ENCODE measurements at regions not wholly inside any gene's neighbourhood (a gene's known extent, or its start where the extent isn't known, plus 50 kb on each side); places are given as distances from the start of the nearest gene placed in this dataset.

DNA sequence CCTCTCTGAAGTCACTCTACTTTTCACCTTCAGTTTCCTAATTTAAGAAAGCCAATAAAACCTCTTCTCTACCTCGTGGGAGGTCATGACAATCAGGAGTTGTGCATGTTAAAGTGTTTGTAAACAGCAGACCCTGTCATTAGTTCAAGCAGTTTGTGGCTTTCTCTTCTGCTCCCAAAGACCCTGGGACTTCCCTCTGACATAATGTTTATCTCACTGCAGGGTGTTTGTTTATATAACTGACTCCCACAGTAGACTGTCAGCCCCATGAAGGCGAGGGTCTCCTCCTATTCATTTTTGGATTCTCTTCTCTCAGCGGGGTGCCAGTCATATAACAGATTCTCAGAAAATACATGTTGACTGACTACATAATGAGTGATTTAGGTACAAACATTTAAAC lies 360.0 kb upstream of the ZNF462 start:
- TF ChIP-seq, protein P1, sequence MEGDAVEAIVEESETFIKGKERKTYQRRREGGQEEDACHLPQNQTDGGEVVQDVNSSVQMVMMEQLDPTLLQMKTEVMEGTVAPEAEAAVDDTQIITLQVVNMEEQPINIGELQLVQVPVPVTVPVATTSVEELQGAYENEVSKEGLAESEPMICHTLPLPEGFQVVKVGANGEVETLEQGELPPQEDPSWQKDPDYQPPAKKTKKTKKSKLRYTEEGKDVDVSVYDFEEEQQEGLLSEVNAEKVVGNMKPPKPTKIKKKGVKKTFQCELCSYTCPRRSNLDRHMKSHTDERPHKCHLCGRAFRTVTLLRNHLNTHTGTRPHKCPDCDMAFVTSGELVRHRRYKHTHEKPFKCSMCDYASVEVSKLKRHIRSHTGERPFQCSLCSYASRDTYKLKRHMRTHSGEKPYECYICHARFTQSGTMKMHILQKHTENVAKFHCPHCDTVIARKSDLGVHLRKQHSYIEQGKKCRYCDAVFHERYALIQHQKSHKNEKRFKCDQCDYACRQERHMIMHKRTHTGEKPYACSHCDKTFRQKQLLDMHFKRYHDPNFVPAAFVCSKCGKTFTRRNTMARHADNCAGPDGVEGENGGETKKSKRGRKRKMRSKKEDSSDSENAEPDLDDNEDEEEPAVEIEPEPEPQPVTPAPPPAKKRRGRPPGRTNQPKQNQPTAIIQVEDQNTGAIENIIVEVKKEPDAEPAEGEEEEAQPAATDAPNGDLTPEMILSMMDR (IDR thresholded peaks at IDR 0.05; ENCODE audit: low read depth, low read length): no peak
- DNase-seq (ENCODE audit: low read depth in 2 of 2): no peak
- H3K4me3 ChIP-seq (replicated peaks in 1 of 2; ENCODE audit: low read depth in 2 of 2, low read length in 2 of 2): no peak overlapping the region

DNA sequence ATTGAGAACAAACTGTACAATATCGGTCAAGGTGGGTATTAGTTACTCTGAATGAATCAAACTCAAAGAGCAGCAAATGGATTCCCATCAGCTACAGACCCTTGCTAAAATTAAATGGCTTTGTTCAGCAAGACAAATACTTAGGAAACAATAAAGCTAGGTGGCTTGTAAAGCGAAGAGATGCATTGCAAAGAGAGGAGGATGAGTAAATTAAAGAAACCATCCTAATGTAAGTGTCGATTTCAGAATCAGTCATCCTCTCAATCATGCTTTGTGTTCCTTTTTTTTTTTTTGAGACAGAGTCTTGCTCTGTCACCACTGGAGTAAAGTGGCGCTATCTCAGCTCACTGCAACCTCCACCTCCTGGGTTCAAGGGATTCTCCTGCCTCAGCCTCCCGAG lies 359.2 kb upstream of the ZNF462 start:
- no peak for DNase-seq (ENCODE audit: low read depth in 2 of 2)
- no peak overlapping the region for H3K4me3 ChIP-seq (replicated peaks in 1 of 2; ENCODE audit: low read depth in 2 of 2, low read length in 2 of 2)
- TF ChIP-seq, protein P1 (IDR thresholded peaks at IDR 0.05; ENCODE audit: low read depth, low read length): no peak

DNA sequence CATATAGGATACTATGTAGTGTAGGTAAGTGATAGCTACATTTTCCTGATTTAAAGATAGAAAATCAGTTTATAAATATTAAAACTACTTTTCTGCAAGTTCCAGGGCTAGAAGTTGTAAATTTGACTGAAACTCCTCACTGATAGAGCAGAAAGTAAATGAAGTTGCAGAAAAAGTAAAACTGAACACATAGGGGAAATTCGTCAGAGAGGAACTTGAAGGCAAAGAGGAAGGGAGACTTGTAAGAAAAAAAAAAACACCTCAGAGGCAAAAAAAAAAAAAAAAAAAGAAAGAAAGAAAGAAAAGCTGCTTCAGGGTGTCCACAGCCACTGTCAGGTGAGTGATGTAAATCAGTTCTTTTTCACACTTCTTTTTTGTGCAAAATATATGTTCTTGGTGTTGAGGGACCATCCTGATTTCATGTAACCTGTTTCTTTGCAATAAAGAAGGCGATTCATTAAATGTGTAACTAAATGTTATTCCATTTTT lies 336.2 kb upstream of the ZNF462 start:
- no peak for DNase-seq (ENCODE audit: low read depth in 2 of 2)
- TF ChIP-seq, protein P1 (IDR thresholded peaks at IDR 0.05; ENCODE audit: low read depth, low read length): no peak
- no peak overlapping the region for H3K4me3 ChIP-seq (replicated peaks in 1 of 2; ENCODE audit: low read depth in 2 of 2, low read length in 2 of 2)

DNA sequence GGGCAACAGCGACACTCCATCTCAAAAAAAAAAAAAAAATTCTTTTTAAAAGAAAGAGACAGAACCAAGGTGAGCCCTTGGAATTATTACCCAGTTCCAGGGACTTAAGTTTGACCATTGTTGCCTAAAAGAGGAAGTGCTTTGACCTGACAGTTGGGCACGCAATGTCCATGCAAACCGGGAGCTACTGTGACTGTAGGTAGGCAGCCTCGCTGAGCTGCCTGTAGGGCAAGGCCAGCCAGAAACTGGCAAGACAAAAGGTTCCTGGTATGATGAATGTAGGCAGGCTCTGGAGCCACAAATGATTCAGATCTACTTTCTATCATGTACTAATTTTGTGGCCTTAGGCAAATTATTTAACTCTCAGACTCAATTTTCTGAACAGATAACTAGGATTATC lies 334.8 kb upstream of the ZNF462 start:
- TF ChIP-seq, protein P1 (IDR thresholded peaks at IDR 0.05; ENCODE audit: low read depth, low read length): no peak
- DNase-seq (ENCODE audit: low read depth in 2 of 2): no peak
- H3K4me3 ChIP-seq (replicated peaks in 1 of 2; ENCODE audit: low read depth in 2 of 2, low read length in 2 of 2): no peak overlapping the region

DNA sequence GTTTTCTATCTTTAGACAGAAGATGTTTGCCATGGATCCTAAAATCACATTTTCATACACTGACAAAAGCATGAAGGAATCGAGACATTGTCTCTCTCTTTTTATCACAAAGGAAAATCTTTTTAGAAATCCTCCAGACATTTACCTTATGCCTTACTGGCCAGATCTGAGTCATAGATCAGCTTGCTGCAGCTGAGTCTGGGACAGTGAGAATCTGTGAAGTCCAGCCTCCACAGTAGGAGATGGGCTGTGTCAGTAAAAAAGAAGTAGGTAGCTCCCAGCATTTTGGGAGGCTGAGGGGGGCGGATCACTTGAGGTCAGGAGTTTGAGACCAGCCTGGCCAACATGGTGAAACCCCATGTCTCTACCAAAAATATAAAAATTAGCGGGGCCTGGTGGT lies 333.4 kb upstream of the ZNF462 start:
- TF ChIP-seq, protein P1 (IDR thresholded peaks at IDR 0.05; ENCODE audit: low read depth, low read length): no peak
- no peak for DNase-seq (ENCODE audit: low read depth in 2 of 2)
- H3K4me3 ChIP-seq (replicated peaks in 1 of 2; ENCODE audit: low read depth in 2 of 2, low read length in 2 of 2): no peak overlapping the region

DNA sequence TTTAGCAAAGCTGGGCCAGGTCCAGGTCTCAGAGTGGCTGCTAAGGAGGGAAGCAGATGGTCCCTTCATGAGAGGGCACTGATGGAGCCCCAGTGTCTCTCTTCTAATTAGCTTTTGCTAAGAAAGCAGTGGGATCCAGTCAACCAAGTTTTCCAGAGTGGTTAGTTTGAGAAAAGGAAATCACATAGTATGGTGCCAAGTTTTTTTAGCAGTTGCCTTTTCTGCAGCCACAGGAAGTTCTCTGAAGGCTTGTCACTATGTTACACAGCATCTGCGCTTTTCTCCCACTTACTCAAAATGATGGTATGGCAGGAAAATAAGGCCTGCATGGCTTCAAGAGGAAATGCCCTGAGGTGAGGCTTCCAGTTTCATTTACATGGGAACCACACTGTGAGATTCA lies 331.5 kb upstream of the ZNF462 start:
- no peak for DNase-seq (ENCODE audit: low read depth in 2 of 2)
- no peak overlapping the region for H3K4me3 ChIP-seq (replicated peaks in 1 of 2; ENCODE audit: low read depth in 2 of 2, low read length in 2 of 2)

More for the DNA sequence above, 331.5 kb upstream of the ZNF462 start:
- TF ChIP-seq, protein P1 (IDR thresholded peaks at IDR 0.05; ENCODE audit: low read depth, low read length): no peak

Data from cardiac fibroblast (primary cell).